ENCODE measurements at regions not wholly inside any gene's neighbourhood (a gene's known extent, or its start where the extent isn't known, plus 50 kb on each side); places are given as distances from the start of the nearest gene placed in this dataset.
A peak's percentile ranks its signal among the peaks of the same experiment; 100 is the strongest.
"Not testable (repeated sequence)": the region's sequence is repeated elsewhere in the genome, so short reads cannot be mapped to it uniquely, and the experiment has no call there.

DNA sequence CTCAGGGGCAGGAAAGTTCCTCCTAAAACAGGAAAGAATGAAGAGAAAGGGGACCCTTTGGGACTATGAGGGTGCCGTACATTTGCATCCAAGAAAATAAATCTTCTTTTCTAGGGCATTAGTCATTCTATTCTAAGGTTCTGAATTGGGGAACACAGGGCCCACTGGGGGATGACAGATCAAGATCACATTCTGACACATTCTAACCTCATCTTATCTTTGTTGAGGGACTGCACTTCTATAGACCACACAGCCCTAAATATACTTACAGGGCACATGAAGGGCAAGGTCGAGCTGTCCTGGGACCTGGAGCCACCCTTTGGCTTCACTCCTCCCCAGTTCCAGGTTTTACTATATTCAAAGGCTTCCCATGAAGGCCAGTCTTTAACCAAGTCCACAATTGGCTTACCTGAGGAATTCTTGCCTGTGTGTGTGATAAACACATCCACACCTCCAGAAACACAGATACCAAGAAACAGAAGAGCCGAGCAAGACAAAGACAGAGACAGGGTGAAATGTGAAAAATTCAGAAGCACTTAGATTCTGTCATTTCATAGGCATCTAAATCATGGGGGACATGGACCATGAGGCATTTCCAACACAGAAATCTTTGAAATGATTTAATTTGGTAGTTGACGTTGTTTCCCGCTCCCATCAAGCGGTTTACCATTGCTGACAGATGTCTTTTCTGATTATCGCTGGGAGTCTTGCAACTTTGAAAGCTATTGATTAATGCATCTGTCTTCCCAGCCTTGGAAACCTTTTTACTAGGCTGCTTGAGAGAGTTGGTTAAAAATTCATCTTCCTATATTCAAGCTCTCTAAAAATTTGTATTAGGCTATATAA lies 75.8 kb downstream of the CCDC71L start:
- TF ChIP-seq, protein P1, sequence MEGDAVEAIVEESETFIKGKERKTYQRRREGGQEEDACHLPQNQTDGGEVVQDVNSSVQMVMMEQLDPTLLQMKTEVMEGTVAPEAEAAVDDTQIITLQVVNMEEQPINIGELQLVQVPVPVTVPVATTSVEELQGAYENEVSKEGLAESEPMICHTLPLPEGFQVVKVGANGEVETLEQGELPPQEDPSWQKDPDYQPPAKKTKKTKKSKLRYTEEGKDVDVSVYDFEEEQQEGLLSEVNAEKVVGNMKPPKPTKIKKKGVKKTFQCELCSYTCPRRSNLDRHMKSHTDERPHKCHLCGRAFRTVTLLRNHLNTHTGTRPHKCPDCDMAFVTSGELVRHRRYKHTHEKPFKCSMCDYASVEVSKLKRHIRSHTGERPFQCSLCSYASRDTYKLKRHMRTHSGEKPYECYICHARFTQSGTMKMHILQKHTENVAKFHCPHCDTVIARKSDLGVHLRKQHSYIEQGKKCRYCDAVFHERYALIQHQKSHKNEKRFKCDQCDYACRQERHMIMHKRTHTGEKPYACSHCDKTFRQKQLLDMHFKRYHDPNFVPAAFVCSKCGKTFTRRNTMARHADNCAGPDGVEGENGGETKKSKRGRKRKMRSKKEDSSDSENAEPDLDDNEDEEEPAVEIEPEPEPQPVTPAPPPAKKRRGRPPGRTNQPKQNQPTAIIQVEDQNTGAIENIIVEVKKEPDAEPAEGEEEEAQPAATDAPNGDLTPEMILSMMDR (IDR thresholded peaks at IDR 0.05; ENCODE audit: low read depth, low read length) = no peak
- no peak overlapping the region for H3K4me3 ChIP-seq (ENCODE audit: low read depth, low read length)
- DNase-seq (ENCODE audit: low read depth, low spot score) = no peak
- in situ Hi-C loops (cut with HindIII; ENCODE audit: low sequenced_read_pairs) = no loop called here

DNA sequence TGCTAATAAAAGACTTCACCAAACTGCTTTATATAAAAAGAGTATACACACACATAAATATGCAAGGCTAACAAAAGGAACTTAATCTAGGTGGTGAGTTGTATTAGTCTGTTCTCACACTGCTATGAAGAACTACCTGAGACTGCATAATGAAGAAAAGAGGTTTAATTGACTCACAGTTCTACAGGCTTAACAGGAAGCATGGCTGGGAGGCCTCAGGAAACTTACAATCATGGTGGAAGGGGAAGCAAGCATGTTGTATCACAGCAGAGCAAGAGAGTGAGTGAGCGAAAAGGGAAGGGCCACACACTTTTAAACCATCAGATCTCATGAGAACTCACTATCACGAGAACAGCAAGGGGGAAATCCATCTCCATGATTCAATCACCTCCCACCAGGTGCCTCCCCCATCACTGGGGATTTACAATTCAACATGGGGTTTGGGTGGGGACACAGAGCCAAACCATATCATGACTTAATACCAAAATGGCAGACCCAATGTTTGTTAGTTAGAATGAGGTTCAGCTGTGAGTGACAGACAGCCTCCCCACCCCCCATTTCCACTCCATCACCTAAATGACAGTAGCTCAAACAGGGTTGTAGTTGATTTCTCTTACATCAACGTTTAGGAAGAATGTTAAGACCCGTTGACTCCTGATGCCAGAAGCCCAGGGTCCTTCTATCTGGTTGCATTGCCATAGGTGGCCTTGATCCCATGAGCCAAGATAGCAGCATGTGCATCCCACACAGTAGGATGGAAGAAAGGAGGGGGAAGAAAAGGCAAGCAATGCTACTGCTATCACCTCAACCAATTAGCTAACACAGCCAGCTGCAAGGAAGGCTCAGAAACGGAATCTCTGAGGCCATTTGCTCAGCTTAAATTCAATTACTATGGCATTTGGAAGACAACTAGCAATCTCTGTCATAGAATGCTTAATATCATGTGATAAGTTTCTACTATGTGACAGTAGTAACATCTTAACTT lies 77.0 kb downstream of the CCDC71L start:
- in situ Hi-C loops (cut with HindIII; ENCODE audit: low sequenced_read_pairs) = no loop called here
- no peak for DNase-seq (ENCODE audit: low read depth, low spot score)
- H3K4me3 ChIP-seq (ENCODE audit: low read depth, low read length) = no peak overlapping the region
- TF ChIP-seq, protein P1 (IDR thresholded peaks at IDR 0.05; ENCODE audit: low read depth, low read length) = no peak

DNA sequence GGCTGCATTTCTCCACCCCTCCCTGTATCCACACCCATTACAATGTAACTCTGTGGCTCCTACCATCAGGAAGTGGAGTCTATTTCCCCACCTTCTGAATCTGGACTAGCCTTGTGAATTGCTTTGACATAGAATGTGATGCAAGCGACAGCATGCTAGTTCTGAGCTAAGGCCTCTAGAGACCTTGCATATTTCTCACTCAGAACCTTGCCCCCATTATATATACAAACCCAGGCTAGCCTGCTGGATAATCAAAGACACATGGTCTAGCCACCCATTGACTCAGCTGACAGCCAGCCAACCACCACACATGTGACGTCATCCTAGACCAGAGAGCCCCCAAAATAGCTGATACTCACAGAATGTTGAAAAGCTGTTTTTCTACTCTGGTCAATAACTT lies 77.9 kb downstream of the CCDC71L start:
- in situ Hi-C loops (cut with HindIII; ENCODE audit: low sequenced_read_pairs) = no loop called here
- TF ChIP-seq, protein P1 (IDR thresholded peaks at IDR 0.05; ENCODE audit: low read depth, low read length) = no peak
- no peak overlapping the region for H3K4me3 ChIP-seq (ENCODE audit: low read depth, low read length)
- DNase-seq (ENCODE audit: low read depth, low spot score) = peak; percentile 24

- in situ Hi-C loops (cut with HindIII; ENCODE audit: low sequenced_read_pairs) = no loop called here
- no peak for DNase-seq (ENCODE audit: low read depth, low spot score)
- TF ChIP-seq, protein P1 (IDR thresholded peaks at IDR 0.05; ENCODE audit: low read depth, low read length) = no peak
Measured at GRCh38 chr7:106582365-106582764, 78.6 kb downstream of the CCDC71L start.

GRCh38 chr7:106579086-106579485 lies 81.9 kb downstream of the CCDC71L start:
- H3K4me3 ChIP-seq (ENCODE audit: low read depth, low read length); in situ Hi-C loops (cut with HindIII; ENCODE audit: low sequenced_read_pairs); DNase-seq (ENCODE audit: low read depth, low spot score): not testable (repeated sequence)

More at GRCh38 chr7:106582365-106582764, 78.6 kb downstream of the CCDC71L start:
- no peak overlapping the region for H3K4me3 ChIP-seq (ENCODE audit: low read depth, low read length)

- in situ Hi-C loops (cut with HindIII; ENCODE audit: low sequenced_read_pairs) = no loop called here
- no peak for DNase-seq (ENCODE audit: low read depth, low spot score)
- no peak overlapping the region for H3K4me3 ChIP-seq (ENCODE audit: low read depth, low read length)
- TF ChIP-seq, protein P1 (IDR thresholded peaks at IDR 0.05; ENCODE audit: low read depth, low read length) = no peak
Measured at GRCh38 chr7:106575138-106575823, 85.7 kb downstream of the CCDC71L start.
